K562 (cell line): ENCODE measurements at regions not wholly inside any gene's neighbourhood (a gene's known extent, or its start where the extent isn't known, plus 50 kb on each side); places are given as distances from the start of the nearest gene placed in this dataset.

Experiments used
- ATAC-seq: fragments of 200-7000 bp; cut with Tn5 transposase; 3 replicates; pipeline ENCODE4 v1.9.1; 2020; ENCODE audit warnings: moderate library complexity
- BruUV-seq: library from RNA; stranded (reverse); fragments of 400-500 nt; replicated peaks from 2 replicates; lab custom pipeline; 2021; lab: Mats Ljungman, UMichigan
- CTCF ChIA-PET: fragments of 300-600 bp; formaldehyde crosslinking; extraction: SDS; loops from one replicate; lab custom pipeline; 2021; ENCODE audit warnings: low intra/inter-chr PET ratio; lab: Yijun Ruan, JAX
- POLR2A ChIA-PET: fragments of 300-600, 350-650 bp; sonication (Branson Sonifier 250); formaldehyde crosslinking; extraction: SDS; loops from one replicate; lab custom pipeline; 2021; ENCODE audit warnings: antibody characterized with exemption, inconsistent platforms; lab: Yijun Ruan, JAX
- DNase-seq, 4 experiments: peaks; one replicate each; pipeline versions ENCODE4 v3.0.0 to v3.0.0-alpha.2; 2011 to 2018; ENCODE audit warnings: low spot score in 3 of 4, mixed read lengths in 3 of 4; ENCODE audit errors: extremely low read depth in 1 of 4
- FAIRE-seq: peaks from 2 replicates; lab custom pipeline; 2011; peaks lifted over from hg19 to GRCh38; lab: Jason Lieb, UNC
- H2AFZ ChIP-seq: 2 replicates; pipeline ENCODE4 v1.6.0; 2011; ENCODE audit warnings: low read depth, low read length, control low read depth, inconsistent platforms
- H3K27ac ChIP-seq: fragments of 200-600 bp; 3 replicates; pipeline ENCODE4 v1.8.0; 2011; ENCODE audit warnings: low read depth, mild to moderate bottlenecking, control low read depth, inconsistent platforms, low read length, moderate library complexity, mixed read lengths; ENCODE audit errors: extremely low read depth
- H3K27me3 ChIP-seq, 2 experiments: fragments of 300-600 bp in 1 of 2; 2 replicates in 1 of 2; 3 replicates in 1 of 2; pipeline versions ENCODE4 v1.6.0 to v1.8.0; 2011; ENCODE audit warnings: inconsistent platforms in 2 of 2, low read length in 2 of 2, mild to moderate bottlenecking in 1 of 2, mixed read lengths in 1 of 2, moderate library complexity in 1 of 2; ENCODE audit not compliant: control insufficient read depth in 2 of 2, insufficient read depth in 2 of 2
- H3K36me3 ChIP-seq: fragments of 300-600 bp; 3 replicates; pipeline ENCODE4 v1.8.0; 2011; ENCODE audit warnings: mild to moderate bottlenecking, low read length, inconsistent platforms; ENCODE audit not compliant: control insufficient read depth, insufficient read depth
- H3K4me1 ChIP-seq, 2 experiments: fragments of 200-600 bp in 1 of 2; replicated peaks in 1 of 2; 2 replicates in 1 of 2; 3 replicates in 1 of 2; pipeline versions ENCODE4 v1.5.1 to v1.8.0; 2011; ENCODE audit warnings: inconsistent platforms in 2 of 2, low read length in 2 of 2, mild to moderate bottlenecking in 1 of 2, mixed read lengths in 1 of 2, moderate library complexity in 1 of 2; ENCODE audit not compliant: control insufficient read depth in 2 of 2, insufficient read depth in 2 of 2
- H3K4me2 ChIP-seq: 2 replicates; pipeline ENCODE4 v1.6.1; 2011; ENCODE audit warnings: low read length, control low read depth, inconsistent platforms, mixed read lengths; ENCODE audit not compliant: insufficient read depth
- H3K4me3 ChIP-seq: fragments of 200-600 bp; sonication (generic), shearing (Covaris generic); 2 replicates; pipeline ENCODE4 v1.5.1; 2016; ENCODE audit warnings: control low read depth, inconsistent platforms
- H3K79me2 ChIP-seq: fragments of 200-600 bp; 3 replicates; pipeline ENCODE4 v1.8.0; 2011; ENCODE audit warnings: low read length, inconsistent platforms; ENCODE audit not compliant: control insufficient read depth, insufficient read depth
- H3K9ac ChIP-seq, 2 experiments: 2 replicates each; pipeline versions ENCODE4 v1.6.0 to v1.6.1; 2011; ENCODE audit warnings: low read depth in 2 of 2, low read length in 2 of 2, control low read depth in 1 of 2, inconsistent platforms in 1 of 2, mild to moderate bottlenecking in 1 of 2, mixed read lengths in 1 of 2; ENCODE audit not compliant: insufficient read depth in 1 of 2
- H3K9me1 ChIP-seq: one replicate; pipeline ENCODE4 v1.6.0; 2011; ENCODE audit warnings: inconsistent platforms, mild to moderate bottlenecking, low read length, moderate library complexity; ENCODE audit not compliant: control insufficient read depth, insufficient read depth
- H3K9me3 ChIP-seq: replicated peaks from 2 replicates; pipeline ENCODE4 v1.5.1; 2011; ENCODE audit warnings: low read depth, low read length, inconsistent platforms; ENCODE audit not compliant: control insufficient read depth, insufficient read depth
- H4K20me1 ChIP-seq: replicated peaks from 2 replicates; pipeline ENCODE4 v1.6.1; 2011; ENCODE audit warnings: low read length, inconsistent platforms, mixed read lengths; ENCODE audit not compliant: control insufficient read depth, insufficient read depth
- CBX3 ChIP-seq, 2 experiments: IDR thresholded peaks; 1 replicate in 1 of 2; 2 replicates in 1 of 2; pipeline ENCODE4 v1.6.1; 2012; ENCODE audit warnings: inconsistent platforms in 2 of 2, low read length in 2 of 2, borderline replicate concordance in 1 of 2, control low read depth in 1 of 2
- CEBPG ChIP-seq, 3 experiments: fragments of 200-800 bp in 1 of 3; sonication (Bioruptor generic) in 1 of 3; sonication (generic) in 1 of 3; formaldehyde crosslinking in 1 of 3; IDR thresholded peaks in 2 of 3; conservative IDR thresholded peaks in 1 of 3; 2 replicates each; pipeline versions ENCODE4 v1.6.1 to v1.8.0; 2016 to 2022; ENCODE audit warnings: missing compliant biosample characterization in 2 of 3, missing genetic modification characterization in 2 of 3, mild to moderate bottlenecking in 1 of 3, missing genetic modification reagents in 1 of 3
- HNRNPLL ChIP-seq: fragments of 200-400 bp; formaldehyde crosslinking; IDR thresholded peaks from 2 replicates; pipeline ENCODE4 v1.6.1; 2017; ENCODE audit warnings: low read length, low read depth, mild to moderate bottlenecking; ENCODE audit not compliant: poor library complexity, severe bottlenecking
- MAFG ChIP-seq: fragments of 450-650 bp; conservative IDR thresholded peaks from 2 replicates; pipeline ENCODE4 v1.6.1; 2016; ENCODE audit warnings: missing genetic modification characterization, missing compliant biosample characterization
- ZNF316 ChIP-seq: fragments of 450-650 bp; IDR thresholded peaks from 2 replicates; pipeline ENCODE4 v1.6.1; 2016
- WGBS: fragments of 100-300 bp; shearing (Covaris generic); methylation state at CpG from one replicate; pipeline ENCODE4 v1.1.6; 2016; ENCODE audit warnings: low coverage, mixed read lengths; ENCODE audit not compliant: insufficient coverage; ENCODE audit errors: missing lambda C conversion rate; 5-methylcytosine and 5-hydroxymethylcytosine counted together
- in situ Hi-C: fragments of 300-500 bp; cut with MboI; formaldehyde crosslinking; loops from 4 replicates; pipeline ENCODE4 v1.15.0; 2018; ENCODE audit warnings: inconsistent platforms, mixed read lengths
- intact Hi-C: fragments of 100-400 bp; cut with micrococcal nuclease; formaldehyde crosslinking; loops from 2 replicates; pipeline ENCODE4 v1.14.2; 2022

GRCh38 chr4:30875658-30876269 is 155.6 kb downstream of the PCDH7 start:
- WGBS = 6% methylated on average over 3 of the region's 3 CpGs
- TF ChIP-seq HNRNPLL = no peak
- TF ChIP-seq MAFG (tag) = peak; percentile 22; the same call in 1 of the 2 replicates
- TF ChIP-seq CEBPG (CRISPR knock-in tag; IDR thresholded peaks at IDR 0.05) = no peak
- no peak for TF ChIP-seq CEBPG (tag; conservative IDR thresholded peaks at IDR 0.05 in 1 of 2, IDR thresholded peaks at IDR 0.05 in 1 of 2)
- TF ChIP-seq ZNF316 = peak; percentile 52
- no peaks in the 10 kb centered on the region for H3K9me1 ChIP-seq
- no peaks in the 10 kb centered on the region; the same call in 1 of the 2 replicates for H3K9me3 ChIP-seq
- no peak overlapping the region for H3K4me3 ChIP-seq
- no peaks in the 10 kb centered on the region for H3K4me1 ChIP-seq
- no peak overlapping the region for H3K4me2 ChIP-seq
- no peaks in the 10 kb centered on the region for H4K20me1 ChIP-seq
- no peaks in the 10 kb centered on the region for H3K36me3 ChIP-seq
- ATAC-seq (no peak), DNase-seq (no peak), FAIRE-seq (no peak)
- BruUV-seq = no TSS peak
- H3K9ac ChIP-seq = no peak overlapping the region
- no peak overlapping the region for H2AFZ ChIP-seq
- no peaks in the 10 kb centered on the region for H3K79me2 ChIP-seq
- H3K27me3 ChIP-seq = no peaks in the 10 kb centered on the region
- ChIA-PET POLR2A (no interaction called here), CTCF (no interaction called here)
- H3K27ac ChIP-seq = no peak overlapping the region
- intact Hi-C loops = no loop called here
- in situ Hi-C loops = no loop called here

DNA sequence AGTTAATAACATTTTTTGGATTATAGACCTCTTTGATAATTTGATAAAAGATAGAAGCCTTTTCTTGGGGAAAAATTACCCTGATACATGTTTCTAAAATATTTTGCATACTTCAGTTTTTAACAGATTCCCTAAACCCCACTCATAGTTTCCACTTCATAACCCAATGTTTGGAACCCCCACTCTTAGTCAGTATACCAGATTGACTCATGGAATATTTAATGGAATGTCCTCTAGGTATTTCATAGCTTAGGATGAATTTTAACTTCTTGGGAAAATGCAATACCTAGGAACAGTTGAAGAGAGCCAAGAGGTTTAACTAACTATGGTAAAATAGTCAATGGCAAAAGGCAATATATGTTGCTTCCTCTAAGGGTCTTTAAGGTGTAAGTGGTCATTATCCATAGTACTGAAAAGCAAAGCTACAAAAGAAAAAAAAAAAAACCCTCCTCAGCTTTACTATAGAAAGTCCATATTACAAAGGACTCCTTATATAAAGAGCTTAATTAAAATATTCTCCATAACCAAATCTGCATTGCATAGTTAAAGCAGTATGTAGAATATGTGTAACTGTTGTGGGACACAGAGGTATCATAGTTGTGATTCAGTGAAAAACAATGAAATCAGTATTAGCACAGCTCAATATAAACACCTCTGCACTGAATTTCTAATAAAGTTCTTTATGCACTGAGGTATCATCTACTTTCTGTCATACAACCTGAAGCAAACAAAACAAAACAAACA is 159.9 kb downstream of the PCDH7 start:
- no TSS peak for BruUV-seq
- no peak for FAIRE-seq
- in situ Hi-C loops (no loop called here), intact Hi-C loops (no loop called here)
- TF ChIP-seq CBX3 (IDR thresholded peaks at IDR 0.05; ENCODE audit: borderline replicate concordance in 1 of 2, low read length in 2 of 2) = no peak
- TF ChIP-seq, all 486 proteins: peak for 0
- no peak overlapping the region for H3K27ac ChIP-seq
- H3K9me3 ChIP-seq = no peaks in the 10 kb centered on the region
- DNase-seq = no peak
- no peak overlapping the region for H3K4me3 ChIP-seq
- H3K27me3 ChIP-seq = no peaks in the 10 kb centered on the region
- POLR2A ChIA-PET = no interaction called here
- H3K9me1 ChIP-seq = no peaks in the 10 kb centered on the region
- H3K9ac ChIP-seq = no peak overlapping the region
- H4K20me1 ChIP-seq = no peaks in the 10 kb centered on the region
- no peaks in the 10 kb centered on the region for H3K4me1 ChIP-seq
- no peaks in the 10 kb centered on the region for H3K36me3 ChIP-seq
- no peak overlapping the region for H3K4me2 ChIP-seq
- H3K79me2 ChIP-seq = no peaks in the 10 kb centered on the region
- CTCF ChIA-PET = no interaction called here
- no peak overlapping the region for H2AFZ ChIP-seq
- no peak for ATAC-seq
